NOMO-1 (cell line): ENCODE measurements at regions not wholly inside any gene's neighbourhood (a gene's known extent, or its start where the extent isn't known, plus 50 kb on each side); places are given as distances from the start of the nearest gene placed in this dataset.
"Not testable (repeated sequence)": the region's sequence is repeated elsewhere in the genome, so short reads cannot be mapped to it uniquely, and the experiment has no call there.

Experiments used
- DNase-seq, 2 experiments: peaks; one replicate each; lab custom pipeline; 2025; ENCODE audit not compliant: unreplicated experiment in 2 of 2; lab: John Stamatoyannopoulos, UW

GRCh38 chr12:4822572-4822971 lies 87.1 kb upstream of the KCNA1 start:
- no peak for DNase-seq

- no peak for DNase-seq
Measured at GRCh38 chr12:4824380-4824779, 85.3 kb upstream of the KCNA1 start.

- peak; percentile 11 to 63 for DNase-seq
Measured at GRCh38 chr12:4825011-4825858, 84.5 kb upstream of the KCNA1 start.

- DNase-seq: no peak
Measured at GRCh38 chr12:4826909-4827308, 82.8 kb upstream of the KCNA1 start.

GRCh38 chr12:4828176-4828575 lies 81.5 kb upstream of the KCNA1 start:
- DNase-seq: no peak

- peak; percentile 10 to 12 for DNase-seq
Measured at GRCh38 chr12:4829161-4829792, 80.4 kb upstream of the KCNA1 start.

GRCh38 chr12:4829793-4830162 lies 79.9 kb upstream of the KCNA1 start:
- DNase-seq: no peak

- no peak for DNase-seq
Measured at GRCh38 chr12:4830556-4831210, 79.0 kb upstream of the KCNA1 start.

GRCh38 chr12:4833053-4833452 lies 76.7 kb upstream of the KCNA1 start:
- no peak for DNase-seq

- peak; percentile 20 to 63 for DNase-seq
Measured at GRCh38 chr12:4833524-4833923, 76.2 kb upstream of the KCNA1 start.

GRCh38 chr12:4842401-4842800 lies 67.3 kb upstream of the KCNA1 start:
- DNase-seq: not testable (repeated sequence)

GRCh38 chr12:4843907-4844306 lies 65.8 kb upstream of the KCNA1 start:
- no peak for DNase-seq

- no peak for DNase-seq
Measured at GRCh38 chr12:4847713-4848112, 62.0 kb upstream of the KCNA1 start.

- DNase-seq: peak in 1 of 2 experiments; percentile 17
Measured at GRCh38 chr12:4849115-4849541, 60.6 kb upstream of the KCNA1 start.

- no peak for DNase-seq
Measured at GRCh38 chr12:4849795-4850345, 59.8 kb upstream of the KCNA1 start.

- no peak for DNase-seq
Measured at GRCh38 chr12:4850857-4851380, 58.8 kb upstream of the KCNA1 start.

- no peak for DNase-seq
Measured at GRCh38 chr12:4852308-4852707, 57.4 kb upstream of the KCNA1 start.

- no peak for DNase-seq
Measured at GRCh38 chr12:4852911-4853310, 56.8 kb upstream of the KCNA1 start.

- peak; percentile 40 to 60 for DNase-seq
Measured at GRCh38 chr12:4855121-4855924, 54.4 kb upstream of the KCNA1 start.

- DNase-seq: no peak
Measured at GRCh38 chr12:4856596-4856995, 53.1 kb upstream of the KCNA1 start.
